GM12875 (cell line): ENCODE measurements at regions not wholly inside any gene's neighbourhood (a gene's known extent, or its start where the extent isn't known, plus 50 kb on each side); places are given as distances from the start of the nearest gene placed in this dataset.
A peak's percentile ranks its signal among the peaks of the same experiment; 100 is the strongest.
"Not testable (repeated sequence)": the region's sequence is repeated elsewhere in the genome, so short reads cannot be mapped to it uniquely, and the experiment has no call there.

Experiments used
- H3K4me3 ChIP-seq: one replicate; pipeline ENCODE4 v1.5.1; 2011; ENCODE audit warnings: low read depth, low read length, control low read depth
- CTCF ChIP-seq: IDR thresholded peaks from 2 replicates; pipeline ENCODE4 v1.5.1; 2011; ENCODE audit warnings: low read depth, mild to moderate bottlenecking, control low read depth, inconsistent platforms, low read length, moderate library complexity, borderline replicate concordance; ENCODE audit not compliant: insufficient read depth

GRCh38 chr14:70269582-70269981 is 80.8 kb upstream of the SLC8A3 start:
- no peak for TF ChIP-seq CTCF
- no peak overlapping the region for H3K4me3 ChIP-seq

- H3K4me3 ChIP-seq = no peak overlapping the region
- TF ChIP-seq CTCF = no peak
Observed at GRCh38 chr14:70268760-70269159, 80.0 kb upstream of the SLC8A3 start.

GRCh38 chr14:70266157-70266556 is 77.4 kb upstream of the SLC8A3 start:
- H3K4me3 ChIP-seq = no peak overlapping the region
- no peak for TF ChIP-seq CTCF

- TF ChIP-seq CTCF = no peak
- H3K4me3 ChIP-seq = no peak overlapping the region
Observed at GRCh38 chr14:70265422-70265821, 76.7 kb upstream of the SLC8A3 start.

GRCh38 chr14:70259420-70259819 is 70.7 kb upstream of the SLC8A3 start:
- no peak overlapping the region for H3K4me3 ChIP-seq
- no peak for TF ChIP-seq CTCF

- TF ChIP-seq CTCF = peak; percentile 62
- no peak overlapping the region for H3K4me3 ChIP-seq
Observed at GRCh38 chr14:70257526-70257925, 68.8 kb upstream of the SLC8A3 start.

- H3K4me3 ChIP-seq = no peak overlapping the region
- no peak for TF ChIP-seq CTCF
Observed at GRCh38 chr14:70256601-70257000, 67.8 kb upstream of the SLC8A3 start.

- H3K4me3 ChIP-seq = not testable (repeated sequence)
Observed at GRCh38 chr14:70255071-70256057, 66.6 kb upstream of the SLC8A3 start.
